ENCODE measurements at regions not wholly inside any gene's neighbourhood (a gene's known extent, or its start where the extent isn't known, plus 50 kb on each side); places are given as distances from the start of the nearest gene placed in this dataset.

DNA sequence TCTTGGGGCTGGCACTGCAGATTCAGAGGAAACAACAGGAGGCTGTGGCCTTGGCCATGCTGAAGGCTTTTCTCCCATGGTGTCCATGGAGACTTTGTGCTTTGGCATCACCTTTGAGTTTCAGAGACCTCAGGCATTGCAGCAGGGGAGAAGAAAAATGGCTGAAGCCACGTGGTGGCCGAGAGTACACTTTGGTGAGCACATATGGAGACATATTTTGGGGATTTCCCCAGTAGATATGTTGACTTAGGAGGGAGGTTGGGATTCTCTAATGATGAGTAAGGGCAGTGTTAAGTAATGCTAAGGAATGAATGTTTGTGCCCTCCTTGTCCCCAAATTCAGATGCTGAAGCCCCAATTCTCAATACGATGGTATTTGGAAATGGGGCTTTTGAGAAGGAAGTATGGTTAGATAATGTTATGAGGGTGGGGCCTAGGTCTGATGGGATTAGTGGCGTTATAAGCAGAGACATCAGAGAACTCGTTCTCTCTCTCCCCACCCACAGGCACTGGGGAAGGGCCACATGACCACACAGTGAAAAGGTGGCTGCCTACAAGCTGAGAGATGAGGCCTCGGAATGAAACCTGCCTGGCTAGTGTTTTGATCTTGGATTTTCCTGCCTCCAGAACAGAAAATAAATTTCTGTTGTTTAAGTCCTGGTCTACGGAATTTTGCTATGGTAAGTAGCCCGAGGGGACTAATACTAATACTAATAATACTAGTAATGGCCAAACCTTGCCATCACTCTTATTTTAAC, 98.6 kb downstream of the TBX19 start:
- no peak for TF ChIP-seq POLR2AphosphoS5 (IDR thresholded peaks at IDR 0.05; ENCODE audit: low read depth, low read length)
- no peak for TF ChIP-seq SIN3A (IDR thresholded peaks at IDR 0.05; ENCODE audit: borderline replicate concordance, insufficient read depth, low read length)
- no peak for TF ChIP-seq TAF1 (IDR thresholded peaks at IDR 0.05; ENCODE audit: borderline replicate concordance, insufficient read depth, low read length)
- TF ChIP-seq, protein P1, sequence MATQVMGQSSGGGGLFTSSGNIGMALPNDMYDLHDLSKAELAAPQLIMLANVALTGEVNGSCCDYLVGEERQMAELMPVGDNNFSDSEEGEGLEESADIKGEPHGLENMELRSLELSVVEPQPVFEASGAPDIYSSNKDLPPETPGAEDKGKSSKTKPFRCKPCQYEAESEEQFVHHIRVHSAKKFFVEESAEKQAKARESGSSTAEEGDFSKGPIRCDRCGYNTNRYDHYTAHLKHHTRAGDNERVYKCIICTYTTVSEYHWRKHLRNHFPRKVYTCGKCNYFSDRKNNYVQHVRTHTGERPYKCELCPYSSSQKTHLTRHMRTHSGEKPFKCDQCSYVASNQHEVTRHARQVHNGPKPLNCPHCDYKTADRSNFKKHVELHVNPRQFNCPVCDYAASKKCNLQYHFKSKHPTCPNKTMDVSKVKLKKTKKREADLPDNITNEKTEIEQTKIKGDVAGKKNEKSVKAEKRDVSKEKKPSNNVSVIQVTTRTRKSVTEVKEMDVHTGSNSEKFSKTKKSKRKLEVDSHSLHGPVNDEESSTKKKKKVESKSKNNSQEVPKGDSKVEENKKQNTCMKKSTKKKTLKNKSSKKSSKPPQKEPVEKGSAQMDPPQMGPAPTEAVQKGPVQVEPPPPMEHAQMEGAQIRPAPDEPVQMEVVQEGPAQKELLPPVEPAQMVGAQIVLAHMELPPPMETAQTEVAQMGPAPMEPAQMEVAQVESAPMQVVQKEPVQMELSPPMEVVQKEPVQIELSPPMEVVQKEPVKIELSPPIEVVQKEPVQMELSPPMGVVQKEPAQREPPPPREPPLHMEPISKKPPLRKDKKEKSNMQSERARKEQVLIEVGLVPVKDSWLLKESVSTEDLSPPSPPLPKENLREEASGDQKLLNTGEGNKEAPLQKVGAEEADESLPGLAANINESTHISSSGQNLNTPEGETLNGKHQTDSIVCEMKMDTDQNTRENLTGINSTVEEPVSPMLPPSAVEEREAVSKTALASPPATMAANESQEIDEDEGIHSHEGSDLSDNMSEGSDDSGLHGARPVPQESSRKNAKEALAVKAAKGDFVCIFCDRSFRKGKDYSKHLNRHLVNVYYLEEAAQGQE (IDR thresholded peaks at IDR 0.05; ENCODE audit: insufficient read depth in 1 of 2, low read depth in 2 of 2, low read length in 2 of 2), result no peak
- no peak for TF ChIP-seq FOXP2 (optimal IDR thresholded peaks at IDR 0.05; ENCODE audit: borderline replicate concordance, extremely low read depth, extremely low read length, insufficient read depth)

DNA sequence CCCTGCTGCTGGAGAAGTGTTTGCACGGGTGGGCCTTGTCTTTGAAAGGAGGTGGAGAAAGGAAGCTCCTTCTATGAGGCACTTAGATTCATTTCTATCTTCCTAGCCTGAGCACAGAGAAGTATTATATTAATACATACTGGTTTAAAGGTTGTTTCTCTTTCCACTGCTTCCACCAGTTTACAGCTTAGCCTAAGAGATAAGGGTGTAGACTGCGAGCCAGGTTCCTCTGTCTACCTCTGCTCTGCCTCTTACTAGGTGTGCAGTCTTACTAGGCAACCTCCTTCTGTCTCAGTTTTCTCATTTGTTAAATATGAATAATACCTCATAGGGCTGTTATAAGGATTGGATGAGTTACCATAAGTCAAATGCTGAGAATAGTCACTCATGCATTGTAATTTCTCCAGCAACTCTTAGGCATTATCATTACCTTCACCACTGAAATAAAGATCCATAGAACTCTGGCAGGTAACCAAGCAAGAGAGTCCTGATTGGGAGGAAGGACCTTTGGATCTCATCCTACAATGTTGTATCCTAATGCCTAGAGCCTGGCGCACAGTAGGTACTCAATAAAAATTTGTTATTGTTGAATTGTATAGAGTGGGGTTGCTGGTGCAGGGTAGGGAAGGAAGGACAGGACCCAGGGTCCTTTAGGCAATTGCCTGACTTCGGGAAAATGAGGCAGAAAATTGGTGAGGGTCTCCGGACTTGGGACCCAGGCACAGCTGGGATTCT, 95.1 kb downstream of the TBX19 start:
- TF ChIP-seq FOXP2 (optimal IDR thresholded peaks at IDR 0.05; ENCODE audit: borderline replicate concordance, extremely low read depth, extremely low read length, insufficient read depth) (no peak), POLR2AphosphoS5 (IDR thresholded peaks at IDR 0.05; ENCODE audit: low read depth, low read length) (no peak), TAF1 (IDR thresholded peaks at IDR 0.05; ENCODE audit: borderline replicate concordance, insufficient read depth, low read length) (no peak), SIN3A (IDR thresholded peaks at IDR 0.05; ENCODE audit: borderline replicate concordance, insufficient read depth, low read length) (no peak)
- TF ChIP-seq, protein P1 (IDR thresholded peaks at IDR 0.05; ENCODE audit: insufficient read depth in 1 of 2, low read depth in 2 of 2, low read length in 2 of 2), result no peak

DNA sequence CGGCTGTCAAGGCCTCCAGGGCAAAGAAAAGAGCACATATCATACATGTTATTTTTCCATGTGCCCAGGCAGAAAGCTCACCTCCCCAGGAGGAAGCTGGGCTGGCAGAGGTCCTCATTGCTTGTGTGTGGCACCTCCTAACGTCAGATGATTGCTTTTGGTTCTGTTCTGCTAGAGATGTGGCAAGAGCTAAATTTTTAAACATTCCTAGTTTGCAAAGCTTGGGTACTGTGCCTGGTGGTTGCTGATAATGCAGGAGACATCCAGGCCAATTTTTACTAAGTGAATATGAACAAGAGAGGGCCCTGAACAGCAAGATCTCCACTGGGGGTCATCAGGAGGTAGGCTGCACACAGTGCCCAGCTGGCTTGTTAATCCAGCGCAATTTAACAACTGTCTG, 93.9 kb downstream of the TBX19 start:
- TF ChIP-seq SIN3A (IDR thresholded peaks at IDR 0.05; ENCODE audit: borderline replicate concordance, insufficient read depth, low read length), result no peak
- TF ChIP-seq, protein P1 (IDR thresholded peaks at IDR 0.05; ENCODE audit: insufficient read depth in 1 of 2, low read depth in 2 of 2, low read length in 2 of 2), result no peak
- no peak for TF ChIP-seq POLR2AphosphoS5 (IDR thresholded peaks at IDR 0.05; ENCODE audit: low read depth, low read length)
- no peak for TF ChIP-seq TAF1 (IDR thresholded peaks at IDR 0.05; ENCODE audit: borderline replicate concordance, insufficient read depth, low read length)
- no peak for TF ChIP-seq FOXP2 (optimal IDR thresholded peaks at IDR 0.05; ENCODE audit: borderline replicate concordance, extremely low read depth, extremely low read length, insufficient read depth)

DNA sequence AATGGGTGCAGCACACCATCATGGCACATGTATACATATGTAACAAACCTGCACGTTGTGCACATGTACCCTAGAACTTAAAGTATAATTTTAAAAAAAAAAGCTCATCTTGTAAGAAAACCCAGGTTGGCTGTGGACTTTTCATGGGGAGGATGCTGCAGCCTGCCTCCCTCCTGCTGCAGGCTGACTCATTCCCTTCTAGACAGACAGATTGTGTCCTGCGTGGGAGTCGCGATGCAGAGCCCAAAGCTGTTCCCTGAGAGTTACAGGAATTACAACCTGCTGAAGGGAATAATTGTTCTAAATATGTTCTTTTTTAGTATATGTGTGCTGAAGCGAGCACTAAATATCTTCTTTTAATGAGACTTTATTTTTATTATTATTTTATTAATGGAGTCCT, 93.2 kb downstream of the TBX19 start:
- TF ChIP-seq, protein P1 (IDR thresholded peaks at IDR 0.05; ENCODE audit: insufficient read depth in 1 of 2, low read depth in 2 of 2, low read length in 2 of 2), result no peak
- TF ChIP-seq FOXP2 (optimal IDR thresholded peaks at IDR 0.05; ENCODE audit: borderline replicate concordance, extremely low read depth, extremely low read length, insufficient read depth), result no peak
- no peak for TF ChIP-seq TAF1 (IDR thresholded peaks at IDR 0.05; ENCODE audit: borderline replicate concordance, insufficient read depth, low read length)
- TF ChIP-seq SIN3A (IDR thresholded peaks at IDR 0.05; ENCODE audit: borderline replicate concordance, insufficient read depth, low read length), result no peak
- TF ChIP-seq POLR2AphosphoS5 (IDR thresholded peaks at IDR 0.05; ENCODE audit: low read depth, low read length), result no peak
